ENCODE measurements at regions not wholly inside any gene's neighbourhood (a gene's known extent, or its start where the extent isn't known, plus 50 kb on each side); places are given as distances from the start of the nearest gene placed in this dataset.

- no peak for DNase-seq (ENCODE audit: low read depth, low spot score)
- H3K27ac ChIP-seq: no peak overlapping the region
Measured at GRCh38 chr2:2715036-2715818, 384.2 kb upstream of the MYT1L start.

DNA sequence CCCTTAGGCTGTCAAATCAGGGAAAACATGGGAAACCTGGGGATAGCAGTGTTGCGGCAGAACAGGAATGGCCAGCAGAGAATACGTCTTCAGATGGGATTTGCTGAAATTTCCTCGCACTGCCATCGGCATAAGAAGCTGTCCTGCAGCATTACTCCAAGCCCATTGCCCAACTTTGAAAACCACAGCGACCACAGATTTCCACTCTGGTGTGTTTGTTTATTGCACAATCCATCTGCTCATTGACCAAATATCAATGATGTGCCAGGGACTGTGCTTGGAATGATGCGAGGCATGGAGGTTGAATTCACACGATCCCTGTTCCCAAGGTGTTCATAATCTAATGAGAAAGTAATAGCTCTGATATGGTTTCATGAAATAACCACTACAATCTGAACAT lies 383.3 kb upstream of the MYT1L start:
- DNase-seq (ENCODE audit: low read depth, low spot score): no peak

DNA sequence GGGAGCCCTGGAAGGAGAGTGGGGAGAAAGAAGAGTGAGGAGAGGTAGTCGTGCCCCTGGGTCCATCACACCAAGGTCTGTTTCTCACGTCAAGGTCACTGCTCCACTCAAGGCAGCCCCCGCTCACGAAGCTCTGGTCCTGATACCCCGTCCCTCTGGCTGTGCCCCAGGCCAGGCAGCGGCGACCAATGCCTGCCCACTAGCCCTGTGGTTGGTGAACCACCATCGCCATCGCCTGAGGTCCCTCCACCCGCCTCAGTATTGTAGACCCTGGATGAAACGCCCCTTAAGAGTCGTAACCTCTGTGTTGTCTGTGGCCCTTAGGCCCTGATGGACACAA lies 378.3 kb upstream of the MYT1L start:
- no peak overlapping the region for H3K27ac ChIP-seq
- DNase-seq (ENCODE audit: low read depth, low spot score): no peak

More for the DNA sequence above, 383.3 kb upstream of the MYT1L start:
- no peak overlapping the region for H3K27ac ChIP-seq

GRCh38 chr2:2708575-2709430 lies 377.7 kb upstream of the MYT1L start:
- DNase-seq (ENCODE audit: low read depth, low spot score): no peak
- H3K27ac ChIP-seq: no peak overlapping the region

GRCh38 chr2:2707206-2707991 lies 376.3 kb upstream of the MYT1L start:
- no peak overlapping the region for H3K27ac ChIP-seq
- no peak for DNase-seq (ENCODE audit: low read depth, low spot score)

GRCh38 chr2:2706306-2706705 lies 375.2 kb upstream of the MYT1L start:
- no peak for DNase-seq (ENCODE audit: low read depth, low spot score)
- no peak overlapping the region for H3K27ac ChIP-seq

DNA sequence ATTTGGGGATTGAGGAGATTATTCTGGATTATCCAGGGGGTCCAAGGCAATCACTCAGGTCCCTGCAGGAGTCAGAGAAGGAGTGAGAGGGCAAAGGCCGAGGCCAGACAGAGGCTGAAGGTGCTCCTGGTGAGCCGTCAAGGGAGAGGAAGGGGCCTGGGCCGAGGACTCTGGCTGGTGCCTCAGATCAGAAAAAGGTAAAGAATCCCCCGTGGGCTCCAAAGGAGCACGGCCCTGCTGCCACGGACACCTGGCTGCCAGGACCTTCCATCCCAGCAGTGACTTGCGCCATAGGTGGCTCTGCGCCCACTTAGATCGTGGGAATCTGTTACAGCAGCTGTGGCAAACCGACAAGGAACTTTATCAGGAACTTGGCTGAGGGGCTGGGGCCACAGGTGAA lies 374.8 kb upstream of the MYT1L start:
- no peak for DNase-seq (ENCODE audit: low read depth, low spot score)
- no peak overlapping the region for H3K27ac ChIP-seq

DNA sequence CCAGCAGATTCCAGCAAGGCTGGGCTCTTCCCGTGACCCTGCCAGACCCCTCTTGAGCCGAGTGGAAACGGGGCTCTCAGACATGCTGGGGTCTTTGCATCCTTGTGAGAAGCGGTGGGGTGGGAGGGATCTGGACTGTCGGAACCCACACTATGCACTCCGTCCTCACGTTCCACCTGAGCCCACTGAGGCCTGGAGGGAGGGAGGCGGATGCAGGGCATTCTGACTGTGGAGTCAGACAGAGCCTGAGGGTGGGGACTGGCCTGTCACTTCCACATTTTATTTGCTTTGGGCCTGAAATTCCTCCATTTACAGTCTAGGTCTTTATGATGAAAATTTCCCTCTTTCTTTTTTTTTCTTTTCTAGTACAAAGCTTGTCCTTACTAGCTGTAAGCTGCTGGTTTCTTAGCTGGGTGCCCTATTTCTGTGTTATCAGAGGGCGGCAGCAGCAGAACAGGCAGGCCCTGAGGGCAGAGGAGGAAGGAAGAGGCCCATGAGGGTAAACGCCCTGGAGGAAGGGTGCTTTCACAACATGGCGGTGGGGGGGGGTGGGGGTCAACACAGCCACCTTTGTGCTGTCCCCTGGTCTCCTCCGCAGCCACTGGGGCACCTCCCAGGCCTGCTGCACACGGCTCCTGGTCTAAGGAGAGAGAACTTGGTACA lies 373.5 kb upstream of the MYT1L start:
- no peak overlapping the region for H3K27ac ChIP-seq
- no peak for DNase-seq (ENCODE audit: low read depth, low spot score)

- H3K27ac ChIP-seq: no peak overlapping the region
Measured at GRCh38 chr2:2703762-2704427, 372.8 kb upstream of the MYT1L start.

DNA sequence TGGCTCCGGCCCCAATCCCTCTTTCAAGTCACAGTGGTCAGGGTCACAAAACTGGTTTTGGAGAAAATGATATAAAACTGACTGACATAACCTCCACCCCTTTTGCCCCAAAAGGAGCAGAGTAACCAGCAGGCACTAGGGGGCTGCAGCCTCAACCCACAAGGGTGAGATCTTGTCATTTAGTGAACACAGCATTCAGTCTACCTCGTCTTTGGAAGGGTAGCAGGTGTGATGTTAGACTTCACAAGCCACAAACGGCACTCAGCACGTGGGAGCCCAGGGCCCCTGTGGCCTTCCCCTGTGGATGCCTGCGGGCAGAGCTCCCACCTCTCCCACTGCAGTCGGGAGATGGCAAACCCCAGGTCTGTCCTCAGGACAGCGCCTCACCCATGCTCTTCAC lies 372.1 kb upstream of the MYT1L start:
- DNase-seq (ENCODE audit: low read depth, low spot score): no peak
- no peak overlapping the region for H3K27ac ChIP-seq

More at GRCh38 chr2:2703762-2704427, 372.8 kb upstream of the MYT1L start:
- no peak for DNase-seq (ENCODE audit: low read depth, low spot score)

DNA sequence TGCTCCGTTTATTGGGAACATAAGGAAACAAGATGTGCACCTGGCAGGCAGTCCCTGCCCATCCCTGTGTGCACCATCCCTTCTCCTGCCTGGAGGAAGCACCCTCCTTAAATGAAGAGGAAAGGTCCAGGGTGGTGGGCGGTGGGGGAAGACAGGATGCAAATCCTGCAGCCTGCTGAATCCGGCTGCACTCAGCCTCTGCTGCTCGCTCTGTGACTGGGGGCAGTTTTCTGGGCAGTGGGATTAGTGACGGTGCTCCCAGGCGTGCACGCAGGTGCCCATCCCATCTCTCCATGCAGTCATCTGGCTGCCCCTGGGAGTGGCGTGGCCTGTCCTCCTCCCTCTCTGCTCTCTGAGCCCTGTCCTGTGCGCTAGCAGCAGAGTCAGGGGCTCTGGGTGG lies 371.3 kb upstream of the MYT1L start:
- no peak for DNase-seq (ENCODE audit: low read depth, low spot score)
- no peak overlapping the region for H3K27ac ChIP-seq

DNA sequence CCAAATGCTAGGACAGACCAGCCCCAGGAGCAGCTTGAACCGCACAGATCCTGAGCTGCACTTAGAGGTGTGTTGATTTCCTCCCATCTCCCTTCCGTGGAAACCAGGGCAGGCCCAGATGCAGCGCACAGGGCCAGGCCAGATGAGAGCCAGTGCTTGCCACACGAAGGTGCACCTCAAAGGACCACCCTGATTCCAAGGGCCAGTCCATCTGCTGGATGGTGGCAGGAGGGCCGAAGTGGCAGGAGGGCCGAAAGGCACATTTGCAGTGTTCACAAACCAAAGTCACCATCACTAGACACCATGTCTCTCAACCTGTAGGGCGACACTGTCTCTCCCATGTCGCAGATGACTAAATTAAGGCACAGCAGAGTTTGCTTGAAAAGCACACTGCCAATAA lies 370.7 kb upstream of the MYT1L start:
- DNase-seq (ENCODE audit: low read depth, low spot score): no peak

GRCh38 chr2:2701176-2701781 lies 370.2 kb upstream of the MYT1L start:
- DNase-seq (ENCODE audit: low read depth, low spot score): no peak
- H3K27ac ChIP-seq: no peak overlapping the region

More for the DNA sequence above, 370.7 kb upstream of the MYT1L start:
- H3K27ac ChIP-seq: no peak overlapping the region

- H3K27ac ChIP-seq: no peak overlapping the region
- no peak for DNase-seq (ENCODE audit: low read depth, low spot score)
Measured at GRCh38 chr2:2699121-2699505, 368.0 kb upstream of the MYT1L start.

DNA sequence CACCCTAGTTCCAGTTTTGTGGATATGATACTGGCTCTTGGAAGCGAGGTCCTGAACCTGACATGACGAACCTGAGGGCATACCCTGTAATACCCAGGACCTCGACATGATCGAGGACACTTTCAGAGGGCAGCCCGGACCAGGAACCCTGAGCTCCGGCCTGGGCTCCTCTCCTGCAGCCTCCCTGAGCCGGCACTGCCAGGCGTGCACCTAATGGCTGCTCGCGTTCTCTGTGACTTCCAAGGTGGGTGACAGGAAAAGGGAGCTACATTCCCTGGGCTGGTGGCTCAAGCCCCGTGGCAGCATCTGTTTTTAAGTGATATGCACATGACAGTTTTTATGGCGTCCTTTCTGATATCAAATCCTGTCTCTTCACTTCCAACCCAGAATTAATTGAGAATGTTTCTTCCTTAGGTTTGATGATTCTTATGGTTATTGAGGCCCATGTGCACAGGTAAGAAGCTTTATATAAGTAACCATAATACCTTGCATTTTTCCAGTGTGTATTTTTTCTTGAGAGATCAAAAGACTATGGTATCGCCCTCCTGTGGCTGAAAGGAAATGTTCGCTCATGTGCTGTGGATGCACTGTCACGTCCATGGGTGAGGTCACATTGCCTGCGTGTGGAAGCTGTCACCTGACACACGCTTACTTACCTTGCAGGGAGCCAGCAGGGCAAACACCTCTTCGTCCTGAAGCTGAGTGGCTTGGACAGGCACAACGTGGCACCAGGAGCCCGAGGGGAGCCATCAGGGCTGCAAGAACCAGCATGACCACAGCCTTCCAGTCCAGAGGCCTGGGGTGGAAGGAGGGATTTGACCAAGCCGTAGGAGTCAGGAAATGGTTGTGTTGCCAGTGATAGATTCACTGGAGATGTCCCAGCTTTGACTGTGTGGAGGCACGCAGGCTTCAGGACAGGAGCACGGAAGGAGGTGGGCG lies 367.4 kb upstream of the MYT1L start:
- no peak for DNase-seq (ENCODE audit: low read depth, low spot score)
- no peak overlapping the region for H3K27ac ChIP-seq

DNA sequence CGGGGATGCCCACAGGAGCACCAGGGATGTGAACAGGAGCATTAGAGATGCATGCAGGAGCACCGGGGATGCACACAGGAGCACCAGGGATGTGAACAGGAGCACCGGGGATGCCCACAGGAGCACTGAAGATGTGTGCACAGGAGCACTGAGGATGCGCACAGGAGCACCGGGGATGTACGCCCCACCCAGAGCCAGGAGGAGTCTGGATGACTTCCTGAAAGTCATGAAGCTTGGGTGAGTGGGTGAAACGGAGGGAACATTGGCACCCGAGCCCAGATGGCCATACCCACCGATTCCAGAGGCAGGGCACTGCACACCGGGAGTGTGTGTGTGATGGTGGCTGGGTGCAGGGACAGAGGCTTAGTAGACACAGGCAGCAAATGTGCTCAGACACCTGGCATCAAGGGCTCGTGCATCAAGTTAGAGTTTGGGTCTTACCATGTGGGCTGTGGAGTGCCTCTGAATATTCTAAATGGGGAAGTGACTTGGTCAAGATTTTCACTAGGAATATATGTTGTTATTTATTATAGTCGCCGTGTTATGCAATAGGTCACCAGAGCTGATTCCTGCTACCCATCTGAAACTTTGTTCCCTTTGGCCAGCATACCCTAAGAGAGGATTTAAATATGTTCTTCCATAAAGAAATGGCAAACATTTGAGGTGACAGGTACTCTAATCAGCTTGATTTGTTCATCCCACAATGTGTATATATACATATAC lies 365.8 kb upstream of the MYT1L start:
- H3K27ac ChIP-seq: no peak overlapping the region
- DNase-seq (ENCODE audit: low read depth, low spot score): no peak

DNA sequence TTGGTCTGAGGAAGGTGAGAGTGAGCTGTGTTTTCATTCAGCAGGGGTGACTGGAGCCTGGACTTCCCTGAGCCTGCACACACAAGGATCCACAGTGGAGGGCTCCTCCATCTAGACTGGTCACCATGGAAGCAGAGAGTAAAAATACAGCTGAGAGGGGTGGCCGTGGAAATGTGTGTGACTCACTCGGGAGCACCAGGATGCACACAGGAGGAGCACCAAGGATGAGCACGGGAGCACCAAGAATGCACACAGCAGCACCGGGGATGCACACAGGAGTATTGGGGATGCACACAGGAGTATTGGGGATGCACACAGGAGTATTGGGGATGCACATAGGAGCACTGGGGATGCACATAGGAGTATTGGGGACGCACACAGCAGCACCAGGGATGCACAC lies 365.2 kb upstream of the MYT1L start:
- H3K27ac ChIP-seq: no peak overlapping the region
- no peak for DNase-seq (ENCODE audit: low read depth, low spot score)

DNA sequence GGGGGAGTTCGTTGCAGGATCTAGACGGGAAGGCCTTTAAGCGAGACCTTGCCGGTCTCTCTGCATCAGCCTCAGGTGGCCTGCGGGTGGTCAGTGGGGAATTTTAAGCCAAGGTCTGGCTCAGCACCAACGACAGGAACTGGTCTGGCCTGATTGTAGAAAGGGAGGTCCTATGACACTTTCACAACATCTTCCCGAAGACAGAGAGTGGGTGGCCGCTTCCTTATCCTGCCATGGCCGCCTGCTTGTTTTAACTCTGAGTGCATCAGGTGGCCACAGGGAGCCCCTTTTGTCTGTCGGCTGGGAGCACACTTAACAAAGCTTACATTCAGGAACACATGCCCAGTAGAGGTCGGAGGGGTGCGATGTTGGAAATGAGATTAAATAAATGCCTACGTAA lies 363.7 kb upstream of the MYT1L start:
- no peak for DNase-seq (ENCODE audit: low read depth, low spot score)
- no peak overlapping the region for H3K27ac ChIP-seq

Measured in epithelial cell of prostate (primary cell).